ENCODE measurements at regions not wholly inside any gene's neighbourhood (a gene's known extent, or its start where the extent isn't known, plus 50 kb on each side); places are given as distances from the start of the nearest gene placed in this dataset.
A peak's percentile ranks its signal among the peaks of the same experiment; 100 is the strongest.

DNA sequence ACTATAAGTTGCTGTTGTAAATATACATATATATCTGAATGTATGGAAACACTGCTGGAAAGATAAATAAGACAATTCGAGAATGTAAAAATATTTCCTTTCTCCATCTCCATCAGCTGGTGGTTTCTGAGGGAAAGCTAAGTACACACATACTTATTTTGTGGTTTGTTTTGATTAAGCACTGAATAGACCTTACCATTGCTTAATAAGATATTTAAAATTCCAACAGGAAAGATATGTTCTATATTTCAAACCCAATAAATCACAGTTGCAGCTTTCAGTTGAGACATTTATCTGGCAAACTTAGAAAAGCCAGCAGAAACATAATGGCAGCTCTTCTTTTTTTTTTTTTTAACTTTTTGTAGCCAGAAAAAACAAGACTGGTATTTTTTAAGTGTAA is 160.4 kb downstream of the VGLL3 start:
- H2AK5ac ChIP-seq (ENCODE audit: low read depth, low read length): no peak overlapping the region
- no peak overlapping the region for H3K56ac ChIP-seq (ENCODE audit: extremely low read depth, insufficient read depth, low read length)
- H3K4me2 ChIP-seq (ENCODE audit: low read depth, low read length): no peak overlapping the region
- dilution Hi-C loops (cut with HindIII; ENCODE audit: low sequenced_read_pairs, unreplicated experiment) (no loop called here), in situ Hi-C loops (cut with MboI; ENCODE audit: low sequenced_read_pairs) (no loop called here), intact Hi-C loops (cut with micrococcal nuclease) (no loop called here)
- H4K20me1 ChIP-seq (ENCODE audit: insufficient read depth, low read length): no peaks in the 10 kb centered on the region
- H3K27me3 ChIP-seq (ENCODE audit: control insufficient read depth, insufficient read depth, low read length): no peaks in the 10 kb centered on the region; the same call in none of the 2 replicates
- H3K23ac ChIP-seq (ENCODE audit: low read depth, low read length): no peak overlapping the region
- H3K36me3 ChIP-seq (ENCODE audit: control insufficient read depth, insufficient read depth, low read length): no peaks in the 10 kb centered on the region
- no peak overlapping the region for H2BK20ac ChIP-seq (ENCODE audit: low read depth, low read length)
- no peaks in the 10 kb centered on the region for H3K9me1 ChIP-seq (ENCODE audit: insufficient read depth, low read length)
- no peaks in the 10 kb centered on the region for H3K4me1 ChIP-seq (ENCODE audit: control insufficient read depth, insufficient read depth, low read length)
- ChIA-PET CTCF (interaction anchor here (1.0 kb wide), 1 partner anchor 12 kb away, joined by 4 read pairs; no protein-coding TSS in a partner anchor), POLR2A (ENCODE audit: unreplicated experiment) (no interaction called here)
- no peak overlapping the region for H4K8ac ChIP-seq (ENCODE audit: low read depth in 2 of 2, low read length in 2 of 2)
- no peak overlapping the region for H2AK9ac ChIP-seq (replicated peaks; ENCODE audit: low read depth, low read length, poor library complexity)
- no peaks in the 10 kb centered on the region for H3K79me1 ChIP-seq (ENCODE audit: low read depth in 1 of 2, low read length in 2 of 2)
- no peak overlapping the region for H3K14ac ChIP-seq (replicated peaks; ENCODE audit: low read depth, low read length)
- WGBS, 2 experiments (ENCODE audit: extremely low coverage in 2 of 2, insufficient read length in 1 of 2): no CpG with 5 or more reads among the region's 1 CpG
- no peaks in the 10 kb centered on the region for H3K9me3 ChIP-seq (ENCODE audit: control insufficient read depth, insufficient read depth, low read length)
- no peak overlapping the region for H3K18ac ChIP-seq (ENCODE audit: low read depth, low read length)
- no peak overlapping the region for H4K5ac ChIP-seq (ENCODE audit: low read depth, low read length)
- no peak overlapping the region for H2AFZ ChIP-seq (replicated peaks; ENCODE audit: low read length, poor library complexity)
- peak; percentile 74 for ATAC-seq (ENCODE audit: low read depth)
- no peak for TF ChIP-seq CHD1 (IDR thresholded peaks at IDR 0.05; ENCODE audit: low read depth, low read length)
- 0 out of 2 replicates have a peak, but pooled peaks have one; percentile 22 for TF ChIP-seq CEBPB (IDR thresholded peaks at IDR 0.05; ENCODE audit: low read depth, low read length)
- H3K4me3 ChIP-seq (ENCODE audit: insufficient read depth, low read depth, low read length): no peak overlapping the region
- no peak overlapping the region for H3K27ac ChIP-seq (ENCODE audit: insufficient read depth, low read length)
- no TSS peak for BruUV-seq (replicated peaks)
- no peak overlapping the region for H2BK120ac ChIP-seq (ENCODE audit: low read depth, low read length)
- DNase-seq: peak; percentile 47
- no peak overlapping the region for H4K91ac ChIP-seq (ENCODE audit: insufficient read depth, low read depth, low read length)
- no peak overlapping the region for H2BK15ac ChIP-seq (ENCODE audit: low read depth, low read length)
- no peak overlapping the region for H3K4ac ChIP-seq (ENCODE audit: low read depth, low read length)
- no peak overlapping the region for H3K9ac ChIP-seq (ENCODE audit: low read depth, low read length)
- no peak overlapping the region for H2BK5ac ChIP-seq (ENCODE audit: low read depth, low read length, poor library complexity, severe bottlenecking)
